A204.1 (cell line): ENCODE measurements at regions not wholly inside any gene's neighbourhood (a gene's known extent, or its start where the extent isn't known, plus 50 kb on each side); places are given as distances from the start of the nearest gene placed in this dataset.
"Not testable (repeated sequence)": the region's sequence is repeated elsewhere in the genome, so short reads cannot be mapped to it uniquely, and the experiment has no call there.

Experiments used
- FAIRE-seq: peaks from 2 replicates; lab custom pipeline; 2012; peaks lifted over from hg19 to GRCh38; lab: Jason Lieb, UNC

- no peak for FAIRE-seq
These were observed 197.1 kb downstream of the BCL11A start for GRCh38 chr2:60356346-60356745.

- FAIRE-seq, result no peak
These were observed 197.6 kb downstream of the BCL11A start for GRCh38 chr2:60355849-60356261.

- FAIRE-seq, result no peak
These were observed 198.7 kb downstream of the BCL11A start for GRCh38 chr2:60354713-60355112.

DNA sequence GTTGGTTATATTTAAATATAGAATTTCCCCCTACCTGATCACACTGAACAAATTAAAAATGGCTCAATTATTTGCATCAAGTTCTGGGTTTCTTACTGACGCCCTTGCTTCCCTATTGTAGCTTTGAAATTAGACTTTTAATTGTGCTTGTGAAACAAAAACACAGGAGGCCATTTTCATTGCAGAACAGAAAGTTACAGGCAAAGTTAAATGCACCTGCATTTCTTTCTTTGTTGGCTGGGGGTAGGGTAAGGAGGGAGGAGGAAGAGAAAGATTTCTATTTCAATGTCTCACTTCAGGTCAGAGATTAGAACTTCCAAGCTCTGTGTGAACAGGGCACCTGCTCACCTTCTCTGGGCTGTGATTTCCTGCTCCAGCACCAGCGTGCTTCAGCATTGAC is 199.6 kb downstream of the BCL11A start:
- no peak for FAIRE-seq

DNA sequence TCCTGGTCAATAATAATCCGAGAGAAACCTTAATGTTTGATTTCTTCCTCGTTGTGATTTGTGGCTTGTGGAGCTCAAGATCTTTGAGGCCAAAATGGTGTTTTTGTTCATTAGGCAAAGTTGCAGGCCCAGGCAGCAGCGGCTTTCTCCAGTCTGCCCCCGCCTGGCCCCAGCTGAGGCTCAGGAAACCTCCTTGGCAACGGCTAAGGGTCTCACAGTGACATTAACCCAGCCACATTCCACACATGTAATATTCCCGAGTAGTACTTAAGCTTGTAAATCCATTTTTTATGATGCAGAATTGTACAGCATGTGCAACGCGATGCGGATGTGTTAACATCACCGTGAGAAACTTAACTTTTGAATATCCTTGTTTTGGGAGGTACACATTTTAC is 200.1 kb downstream of the BCL11A start:
- no peak for FAIRE-seq

- no peak for FAIRE-seq
These were observed 200.7 kb downstream of the BCL11A start for GRCh38 chr2:60352491-60353405.

GRCh38 chr2:60351802-60352201 is 201.7 kb downstream of the BCL11A start:
- FAIRE-seq, result no peak

DNA sequence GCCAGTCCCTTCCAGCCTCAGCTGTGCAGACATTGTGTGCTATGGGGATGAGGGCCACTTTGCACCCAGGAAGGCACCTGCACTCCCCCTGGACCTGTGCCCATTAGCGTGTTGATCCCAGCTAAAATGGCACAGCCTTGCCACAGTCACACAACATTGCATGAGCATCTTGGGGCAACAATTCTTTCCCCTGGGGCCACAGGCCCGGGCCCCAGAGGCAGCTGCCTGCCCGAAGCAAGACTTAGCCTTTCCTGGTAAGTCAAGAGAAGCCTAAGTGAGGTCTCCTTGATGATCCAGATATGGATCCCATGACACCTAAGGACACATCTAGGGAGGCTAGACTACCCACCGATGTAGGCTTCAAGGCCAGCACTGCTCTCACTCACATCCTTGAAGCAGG is 202.1 kb downstream of the BCL11A start:
- FAIRE-seq, result no peak

GRCh38 chr2:60350791-60351190 is 202.7 kb downstream of the BCL11A start:
- no peak for FAIRE-seq

- no peak for FAIRE-seq
These were observed 205.7 kb downstream of the BCL11A start for GRCh38 chr2:60347781-60348180.

GRCh38 chr2:60342491-60342890 is 211.0 kb downstream of the BCL11A start:
- not testable (repeated sequence) for FAIRE-seq

DNA sequence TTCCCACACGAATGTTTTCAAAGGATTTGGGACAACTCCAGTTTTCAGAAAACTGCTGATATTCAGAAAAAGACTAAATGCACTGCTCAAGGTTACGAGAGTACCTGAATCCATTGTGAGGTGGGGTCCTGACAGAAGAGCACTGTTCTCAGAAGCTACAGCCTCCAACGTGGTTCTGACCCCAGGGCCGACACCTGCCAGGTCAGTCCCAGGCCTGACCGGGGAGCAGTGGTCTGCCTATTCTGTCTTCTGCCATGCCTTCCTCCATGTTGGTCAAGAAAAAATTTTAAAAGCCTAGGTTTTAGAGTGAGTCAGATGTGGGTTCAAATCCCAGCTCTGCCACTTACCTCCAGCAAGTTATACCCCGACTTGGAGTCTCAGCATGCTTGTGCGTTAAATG is 212.3 kb downstream of the BCL11A start:
- no peak for FAIRE-seq

DNA sequence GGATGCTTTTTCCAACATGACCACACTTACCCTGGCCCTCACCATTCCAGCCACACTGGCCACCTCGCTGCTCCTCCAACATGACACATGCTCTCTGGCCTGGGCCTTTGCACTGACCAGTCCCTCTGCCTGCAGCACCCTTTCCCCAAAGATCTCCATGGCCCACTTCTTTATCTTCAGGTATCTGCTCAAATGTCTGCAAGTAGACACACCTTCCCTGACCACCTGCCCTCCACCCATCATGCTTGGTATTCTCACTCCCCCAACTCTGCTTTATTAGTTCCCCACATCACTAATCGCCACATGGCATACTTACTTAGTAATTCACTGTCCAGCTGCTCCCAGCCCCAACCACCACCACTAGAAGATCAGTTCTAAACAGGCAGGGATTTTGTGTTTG is 214.2 kb downstream of the BCL11A start:
- FAIRE-seq, result no peak

GRCh38 chr2:60337142-60337497 is 216.3 kb downstream of the BCL11A start:
- FAIRE-seq, result no peak

DNA sequence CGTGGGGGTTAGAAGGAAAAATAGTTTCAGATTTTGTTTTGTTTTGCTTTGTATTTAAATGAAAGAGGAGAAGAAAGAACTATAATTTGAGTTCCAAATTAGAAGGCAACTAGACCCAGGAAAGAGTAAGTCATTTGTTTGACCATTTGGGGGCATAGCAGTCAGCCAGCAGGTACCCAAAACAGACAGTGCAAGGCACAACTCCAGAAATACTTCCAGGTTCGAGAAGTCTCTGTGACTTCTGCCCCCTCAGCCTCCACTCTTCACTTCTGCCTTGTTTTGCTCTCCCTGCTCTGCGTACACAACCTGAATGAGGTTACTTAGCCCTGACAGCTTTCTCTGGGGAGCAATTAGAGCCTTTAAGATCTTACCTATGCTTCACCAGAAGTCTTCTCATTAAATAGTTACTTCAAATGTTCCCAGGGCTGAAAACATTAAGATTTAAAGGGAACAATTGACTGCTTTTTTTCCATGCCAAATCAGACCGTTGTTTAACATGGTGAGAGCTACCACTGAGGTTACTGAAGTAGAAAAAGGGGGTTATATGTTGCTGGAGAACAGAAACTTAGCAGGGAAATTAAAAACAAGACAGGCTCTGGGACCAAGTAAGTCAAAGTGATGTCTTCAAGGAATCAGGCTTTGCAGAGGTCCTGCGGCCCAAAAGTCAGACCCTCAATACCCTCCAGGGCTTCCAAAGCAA is 216.9 kb downstream of the BCL11A start:
- FAIRE-seq, result no peak

DNA sequence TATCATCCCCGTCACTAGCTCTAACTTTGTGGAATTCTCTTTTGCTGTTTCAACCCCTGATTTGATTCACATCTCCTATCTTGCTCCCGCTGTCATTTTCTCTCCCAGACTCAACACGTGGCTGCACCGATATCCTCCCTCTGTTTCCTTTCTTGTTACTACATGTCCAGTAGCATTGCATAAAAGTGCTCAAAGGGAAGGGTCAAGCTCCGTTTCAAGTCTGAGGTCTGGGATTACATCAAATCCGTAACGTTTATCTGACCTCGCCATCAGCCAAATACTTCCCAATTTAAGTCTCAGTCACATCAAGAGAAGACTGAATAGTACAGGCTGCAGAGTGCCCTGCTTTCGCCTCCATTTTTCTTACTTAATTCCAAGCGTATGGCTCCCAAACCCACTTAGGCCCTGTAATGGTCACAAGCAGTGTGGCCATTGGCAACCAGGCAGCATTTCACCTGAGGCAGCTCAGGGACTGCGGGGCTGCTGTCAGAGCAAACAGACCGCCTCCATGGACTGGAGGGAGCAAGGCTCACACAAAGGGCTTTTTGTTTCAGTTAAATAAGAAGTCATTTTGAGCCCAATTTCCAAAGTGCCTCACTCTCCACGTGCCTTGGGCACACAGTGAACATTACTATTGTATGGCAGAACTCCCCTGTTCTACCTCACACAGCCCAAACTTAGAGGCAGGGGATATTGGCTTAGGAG is 217.8 kb downstream of the BCL11A start:
- FAIRE-seq, result no peak

DNA sequence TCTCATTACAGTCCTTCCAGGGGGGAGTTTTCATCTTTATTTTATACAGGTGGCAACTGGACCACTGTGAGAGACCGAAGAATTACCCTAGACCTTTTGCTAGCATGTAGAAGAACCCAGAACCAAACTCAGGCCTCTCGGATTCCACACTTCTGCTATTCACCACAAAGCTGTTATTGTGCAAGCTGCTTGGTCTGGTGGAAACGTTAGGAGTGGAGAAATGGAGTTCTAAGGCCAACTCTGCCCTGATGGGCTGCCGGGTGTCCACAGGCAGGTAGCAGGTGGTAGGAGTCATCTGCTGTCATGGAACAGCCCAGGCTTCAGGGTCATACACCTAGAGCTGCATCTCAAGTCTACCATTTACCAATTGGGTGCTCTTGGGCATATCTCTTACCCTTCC is 218.8 kb downstream of the BCL11A start:
- no peak for FAIRE-seq

- FAIRE-seq, result no peak
These were observed 220.2 kb downstream of the BCL11A start for GRCh38 chr2:60333264-60333663.

DNA sequence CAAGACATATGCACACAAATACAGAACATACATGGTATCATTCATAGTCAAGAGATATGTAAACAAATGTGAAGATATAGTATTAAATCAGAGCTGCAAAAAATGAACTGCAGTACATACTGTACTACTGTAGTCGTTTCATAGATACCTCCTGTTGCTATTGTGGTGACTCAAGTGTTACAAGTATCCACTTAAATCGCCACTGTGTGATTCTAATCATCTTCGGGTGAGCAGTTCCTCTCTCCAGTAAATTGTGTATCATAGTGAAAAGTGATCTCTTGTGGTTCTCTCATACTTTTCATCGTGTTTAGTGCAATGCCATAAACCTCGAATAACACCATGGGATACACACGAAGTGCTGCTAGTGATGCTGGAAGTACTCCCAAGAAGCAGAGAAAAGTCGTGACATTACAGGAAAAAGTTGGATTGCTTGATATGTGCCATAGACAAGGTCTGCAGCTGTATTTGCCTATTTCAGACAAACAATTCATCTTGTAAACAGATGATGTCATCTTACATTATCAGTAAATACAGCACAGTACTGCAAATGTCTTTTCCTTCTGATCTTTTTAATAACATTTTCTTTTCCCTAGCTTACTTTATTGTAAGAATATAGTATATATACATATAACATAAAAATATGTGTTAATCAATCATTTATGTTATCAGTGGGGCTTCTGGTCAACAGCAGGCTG is 222.2 kb downstream of the BCL11A start:
- FAIRE-seq, result no peak

- FAIRE-seq, result no peak
These were observed 224.2 kb downstream of the BCL11A start for GRCh38 chr2:60329225-60329624.

- FAIRE-seq, result no peak
These were observed 228.9 kb downstream of the BCL11A start for GRCh38 chr2:60324536-60324935.

- no peak for FAIRE-seq
These were observed 231.6 kb downstream of the BCL11A start for GRCh38 chr2:60321816-60322215.

DNA sequence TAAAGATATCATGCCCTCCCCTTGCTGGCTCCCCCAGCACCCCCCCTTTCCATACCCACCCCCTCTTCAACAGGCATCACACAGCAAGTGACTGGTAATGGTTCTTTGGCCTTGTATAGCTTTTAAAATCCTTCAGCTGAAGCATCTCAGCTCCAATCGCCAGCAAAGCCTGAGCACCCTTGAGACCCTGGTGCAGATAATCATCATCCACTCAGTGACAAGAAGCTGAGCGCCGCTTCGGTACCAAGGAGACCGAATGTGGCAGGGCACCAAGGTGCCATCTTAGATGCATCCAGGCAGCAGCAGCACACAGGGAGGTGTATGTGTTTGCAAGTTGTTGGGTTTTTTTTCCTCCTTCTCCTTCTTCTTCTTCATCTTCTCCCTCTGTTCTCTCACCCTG is 232.7 kb downstream of the BCL11A start:
- FAIRE-seq, result no peak
